Mesenchymal stem cell (in vitro differentiated cells and primary cell): ENCODE measurements at regions not wholly inside any gene's neighbourhood (a gene's known extent, or its start where the extent isn't known, plus 50 kb on each side); places are given as distances from the start of the nearest gene placed in this dataset.

Source experiments
- DNase-seq: peaks from one replicate; pipeline ENCODE4 v3.0.0-alpha.2; 2013
- H2AFZ ChIP-seq: one replicate; pipeline ENCODE4 v1.6.1; 2013; ENCODE audit warnings: low read depth, mild to moderate bottlenecking, control low read depth, inconsistent platforms, low read length, moderate library complexity
- H2AK5ac ChIP-seq: 2 replicates; pipeline ENCODE4 v1.6.1; 2013; ENCODE audit warnings: low read length, moderate library complexity, mild to moderate bottlenecking, inconsistent platforms; ENCODE audit not compliant: severe bottlenecking
- H2BK120ac ChIP-seq: one replicate; pipeline ENCODE4 v1.6.1; 2013; ENCODE audit warnings: low read depth, mild to moderate bottlenecking, inconsistent platforms, low read length, moderate library complexity
- H2BK12ac ChIP-seq, 2 experiments: one replicate each; pipeline ENCODE4 v1.6.1; 2013; ENCODE audit warnings: inconsistent platforms in 2 of 2, low read length in 2 of 2, mild to moderate bottlenecking in 2 of 2, moderate library complexity in 2 of 2, control low read depth in 1 of 2
- H2BK15ac ChIP-seq: one replicate; pipeline ENCODE4 v1.6.1; 2013; ENCODE audit warnings: mild to moderate bottlenecking, low read depth, inconsistent platforms; ENCODE audit not compliant: poor library complexity, severe bottlenecking
- H2BK5ac ChIP-seq: 2 replicates; pipeline ENCODE4 v1.6.1; 2013; ENCODE audit warnings: low read depth, mild to moderate bottlenecking, low read length, control low read depth, inconsistent platforms; ENCODE audit not compliant: poor library complexity, severe bottlenecking
- H3K14ac ChIP-seq, 2 experiments: one replicate each; pipeline ENCODE4 v1.6.1; 2013; ENCODE audit warnings: inconsistent platforms in 2 of 2, low read length in 2 of 2, control low read depth in 1 of 2, mild to moderate bottlenecking in 1 of 2, moderate library complexity in 1 of 2
- H3K18ac ChIP-seq, 2 experiments: one replicate each; pipeline ENCODE4 v1.6.1; 2013; ENCODE audit warnings: inconsistent platforms in 2 of 2, low read length in 2 of 2, control low read depth in 1 of 2, low read depth in 1 of 2, mild to moderate bottlenecking in 1 of 2
- H3K23ac ChIP-seq, 2 experiments: one replicate each; pipeline ENCODE4 v1.6.1; 2013; ENCODE audit warnings: inconsistent platforms in 2 of 2, low read length in 2 of 2, mild to moderate bottlenecking in 2 of 2, moderate library complexity in 2 of 2, control low read depth in 1 of 2
- H3K27ac ChIP-seq: 2 replicates; pipeline ENCODE4 v1.5.1; 2013; ENCODE audit warnings: mild to moderate bottlenecking, moderate library complexity, low read length, control low read depth, inconsistent platforms; ENCODE audit not compliant: poor library complexity, severe bottlenecking
- H3K27me3 ChIP-seq, 2 experiments: 2 replicates each; pipeline versions ENCODE4 v1.6.1 to v1.7.0; 2013; ENCODE audit warnings: low read length in 2 of 2, mild to moderate bottlenecking in 2 of 2, moderate library complexity in 2 of 2, control low read depth in 1 of 2, inconsistent platforms in 1 of 2; ENCODE audit not compliant: control insufficient read depth in 1 of 2, insufficient read depth in 1 of 2
- H3K36me3 ChIP-seq, 2 experiments: 2 replicates each; pipeline versions ENCODE4 v1.6.1 to v1.7.0; 2013; ENCODE audit warnings: low read length in 2 of 2, control low read depth in 1 of 2, inconsistent platforms in 1 of 2, low read depth in 1 of 2, mild to moderate bottlenecking in 1 of 2; ENCODE audit not compliant: insufficient read depth in 2 of 2, control insufficient read depth in 1 of 2
- H3K4ac ChIP-seq, 2 experiments: one replicate each; pipeline ENCODE4 v1.6.1; 2013; ENCODE audit warnings: inconsistent platforms in 2 of 2, low read length in 2 of 2, mild to moderate bottlenecking in 2 of 2, moderate library complexity in 2 of 2, control low read depth in 1 of 2, low read depth in 1 of 2
- H3K4me1 ChIP-seq: 2 replicates; pipeline ENCODE4 v1.6.1; 2013; ENCODE audit warnings: low read depth, low read length, control low read depth; ENCODE audit not compliant: control insufficient read depth, insufficient read depth
- H3K4me2 ChIP-seq: 2 replicates; pipeline ENCODE4 v1.6.1; 2013; ENCODE audit warnings: low read length, mild to moderate bottlenecking, inconsistent platforms; ENCODE audit not compliant: poor library complexity, severe bottlenecking
- H3K4me3 ChIP-seq, 2 experiments: 2 replicates each; pipeline versions ENCODE4 v1.5.1 to v1.7.0; 2013; ENCODE audit warnings: low read length in 2 of 2, mild to moderate bottlenecking in 2 of 2, control low read depth in 1 of 2, low read depth in 1 of 2; ENCODE audit not compliant: insufficient read depth in 1 of 2
- H3K79me1 ChIP-seq: replicated peaks from 2 replicates; pipeline ENCODE4 v1.6.1; 2013; ENCODE audit warnings: mild to moderate bottlenecking, control low read depth, low read length, inconsistent platforms; ENCODE audit not compliant: poor library complexity, severe bottlenecking
- H3K9ac ChIP-seq: 2 replicates; pipeline ENCODE4 v1.7.0; 2013; ENCODE audit warnings: mild to moderate bottlenecking, low read length, moderate library complexity
- H3K9me3 ChIP-seq: 2 replicates; pipeline ENCODE4 v1.7.0; 2013; ENCODE audit warnings: mild to moderate bottlenecking, low read length; ENCODE audit not compliant: control insufficient read depth
- H4K8ac ChIP-seq: one replicate; pipeline ENCODE4 v1.6.1; 2013; ENCODE audit warnings: inconsistent platforms, mild to moderate bottlenecking, low read length, moderate library complexity
- H4K91ac ChIP-seq: one replicate; pipeline ENCODE4 v1.6.1; 2013; ENCODE audit warnings: mild to moderate bottlenecking, low read length, inconsistent platforms
- WGBS: methylation state at CpG from one replicate; pipeline ENCODE4 v1.1.7; 2013; ENCODE audit warnings: mixed read lengths; 5-methylcytosine and 5-hydroxymethylcytosine counted together

DNA sequence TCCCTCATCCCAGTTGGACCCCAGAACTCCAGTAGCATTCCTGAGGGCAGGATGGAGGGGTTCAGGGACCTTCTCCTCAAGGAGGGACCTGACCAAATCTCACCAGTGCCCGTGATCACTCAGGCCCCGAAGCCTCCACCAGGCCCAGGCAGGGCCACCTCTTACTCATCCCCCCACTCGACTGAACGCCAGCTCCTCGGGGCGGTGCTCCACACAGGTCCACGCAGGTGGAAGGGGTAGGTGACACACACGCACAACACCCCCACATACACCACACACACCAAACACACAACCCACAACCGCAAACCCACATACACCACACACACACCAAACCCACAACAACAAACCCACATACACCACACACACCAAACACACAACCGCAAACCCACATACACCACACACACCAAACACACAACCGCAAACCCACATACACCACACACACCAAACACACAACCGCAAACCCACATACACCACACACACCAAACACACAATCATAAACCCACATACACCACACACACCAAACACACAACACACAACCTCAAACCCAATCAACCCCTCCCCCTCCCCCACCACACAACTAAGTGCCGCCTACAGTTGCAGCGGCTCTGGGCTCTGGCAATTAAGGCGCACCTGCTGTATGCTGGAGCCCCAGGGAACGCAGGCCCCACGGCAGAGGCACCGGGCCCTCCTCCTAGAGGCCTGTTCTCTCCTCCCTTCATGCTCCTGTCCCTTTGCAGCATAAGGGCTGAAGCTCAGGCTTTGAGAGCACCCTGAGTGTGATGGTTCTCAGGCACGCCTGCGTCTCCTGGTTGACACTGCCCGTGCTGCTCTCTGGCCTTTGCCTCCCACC is 1318.1 kb downstream of the TBC1D22A start:
- no peak overlapping the region for H3K23ac ChIP-seq
- no peak overlapping the region for H4K91ac ChIP-seq
- H3K4ac ChIP-seq: no peak overlapping the region
- H3K79me1 ChIP-seq: no peaks in the 10 kb centered on the region
- H3K9ac ChIP-seq: no peak overlapping the region
- no peak overlapping the region for H4K8ac ChIP-seq
- 91% methylated on average over 21 of the region's 21 CpGs for WGBS
- peaks cover 0 to 23% of the 10 kb centered on the region in 2 experiments for H3K27me3 ChIP-seq
- H3K14ac ChIP-seq: no peak overlapping the region
- no peaks in the 10 kb centered on the region for H3K9me3 ChIP-seq
- H2BK12ac ChIP-seq: no peak overlapping the region
- H2AK5ac ChIP-seq: no peak overlapping the region
- no peaks in the 10 kb centered on the region for H3K36me3 ChIP-seq
- H2BK5ac ChIP-seq: no peak overlapping the region
- no peak overlapping the region for H2BK15ac ChIP-seq
- no peak overlapping the region for H3K27ac ChIP-seq
- no peak overlapping the region for H2BK120ac ChIP-seq
- H2AFZ ChIP-seq: no peak overlapping the region
- H3K4me2 ChIP-seq: no peak overlapping the region
- H3K4me3 ChIP-seq: no peak overlapping the region
- no peak for DNase-seq
- H3K4me1 ChIP-seq: no peaks in the 10 kb centered on the region
- no peak overlapping the region for H3K18ac ChIP-seq

DNA sequence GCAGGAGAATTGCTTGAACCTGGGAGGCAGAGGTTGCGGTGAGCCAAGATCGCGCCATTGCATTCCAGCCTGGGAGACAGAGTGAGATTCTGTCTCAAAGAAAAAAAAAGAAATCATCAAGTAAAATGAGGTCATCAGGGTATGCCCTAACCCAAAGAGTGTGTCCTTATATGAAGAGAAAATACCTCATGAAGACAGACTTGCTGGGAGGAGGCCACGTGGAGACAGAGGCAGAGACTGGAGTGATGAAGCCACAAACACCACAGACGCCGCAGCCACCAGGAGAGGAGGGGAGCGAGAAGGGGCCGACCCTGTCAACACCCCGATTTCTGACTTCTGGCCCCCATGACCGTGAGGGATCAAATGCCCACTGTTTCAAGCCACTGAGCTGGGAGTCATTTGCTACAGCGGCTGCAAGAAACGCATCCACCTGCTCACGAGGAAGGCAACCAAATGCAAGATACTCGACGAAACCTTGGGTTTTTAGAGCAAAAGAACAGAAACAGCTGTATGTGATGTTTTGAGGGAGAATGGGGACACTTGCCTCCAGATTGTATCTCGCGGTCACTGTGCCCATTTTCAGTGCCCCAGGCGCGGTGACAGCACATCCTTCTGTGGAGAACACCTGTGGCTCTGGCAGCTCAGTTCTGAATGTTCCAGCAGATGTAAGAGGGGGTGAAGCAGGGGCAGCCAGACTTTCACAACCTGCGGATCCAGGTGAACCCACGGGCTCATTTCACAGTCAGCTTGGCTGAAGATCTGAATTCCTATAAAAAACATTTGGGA is 1317.2 kb downstream of the TBC1D22A start:
- Histone ChIP-seq H3K23ac (no peak overlapping the region), H3K4me3 (no peak overlapping the region), H3K27me3 (peaks cover 0 to 20% of the 10 kb centered on the region in 2 experiments), H2BK12ac (no peak overlapping the region), H2AFZ (no peak overlapping the region), H2BK15ac (no peak overlapping the region), H2AK5ac (no peak overlapping the region), H4K8ac (no peak overlapping the region), H2BK120ac (no peak overlapping the region), H3K4me1 (no peaks in the 10 kb centered on the region), H3K79me1 (no peaks in the 10 kb centered on the region), H2BK5ac (no peak overlapping the region), H3K4ac (no peak overlapping the region), H3K9me3 (no peaks in the 10 kb centered on the region), H3K27ac (no peak overlapping the region), H3K4me2 (no peak overlapping the region), H3K18ac (no peak overlapping the region), H3K14ac (no peak overlapping the region), H3K36me3 (no peaks in the 10 kb centered on the region), H4K91ac (no peak overlapping the region), H3K9ac (no peak overlapping the region)
- no peak for DNase-seq
- WGBS: 87% methylated on average over 19 of the region's 21 CpGs

DNA sequence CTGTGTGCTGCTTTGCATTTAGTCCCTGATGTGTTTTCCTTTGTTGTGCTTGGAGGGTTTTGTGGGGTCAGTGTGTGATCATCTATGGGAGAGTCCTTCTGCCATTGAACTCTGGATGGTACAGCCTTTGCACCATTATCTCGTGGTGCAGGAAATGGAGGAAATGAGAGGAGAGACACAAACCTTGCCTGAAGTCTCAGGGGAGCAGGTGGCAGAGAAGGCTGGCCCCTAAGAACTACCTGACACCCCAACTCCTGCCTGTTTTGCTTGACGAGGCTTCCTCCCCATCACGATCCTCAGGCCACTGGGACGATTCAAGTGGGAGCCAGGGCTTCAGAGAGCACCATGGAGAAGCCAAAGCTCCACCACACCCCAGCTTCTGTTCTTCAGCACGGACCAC is 1316.4 kb downstream of the TBC1D22A start:
- H3K9me3 ChIP-seq: no peaks in the 10 kb centered on the region
- H3K4me1 ChIP-seq: no peaks in the 10 kb centered on the region
- H3K4ac ChIP-seq: no peak overlapping the region
- H3K27me3 ChIP-seq: peaks cover 0 to 13% of the 10 kb centered on the region in 2 experiments
- no peak overlapping the region for H2BK15ac ChIP-seq
- no peak overlapping the region for H2BK120ac ChIP-seq
- H2BK5ac ChIP-seq: no peak overlapping the region
- H3K23ac ChIP-seq: no peak overlapping the region
- no peaks in the 10 kb centered on the region for H3K36me3 ChIP-seq
- H3K27ac ChIP-seq: no peak overlapping the region
- DNase-seq: no peak
- H4K8ac ChIP-seq: no peak overlapping the region
- H3K4me2 ChIP-seq: no peak overlapping the region
- H3K9ac ChIP-seq: no peak overlapping the region
- H2BK12ac ChIP-seq: no peak overlapping the region
- H3K4me3 ChIP-seq: no peak overlapping the region
- H2AK5ac ChIP-seq: no peak overlapping the region
- no peak overlapping the region for H4K91ac ChIP-seq
- H3K79me1 ChIP-seq: no peaks in the 10 kb centered on the region
- no peak overlapping the region for H3K18ac ChIP-seq
- 54% methylated on average over 5 of the region's 5 CpGs for WGBS
- no peak overlapping the region for H2AFZ ChIP-seq
- H3K14ac ChIP-seq: no peak overlapping the region

DNA sequence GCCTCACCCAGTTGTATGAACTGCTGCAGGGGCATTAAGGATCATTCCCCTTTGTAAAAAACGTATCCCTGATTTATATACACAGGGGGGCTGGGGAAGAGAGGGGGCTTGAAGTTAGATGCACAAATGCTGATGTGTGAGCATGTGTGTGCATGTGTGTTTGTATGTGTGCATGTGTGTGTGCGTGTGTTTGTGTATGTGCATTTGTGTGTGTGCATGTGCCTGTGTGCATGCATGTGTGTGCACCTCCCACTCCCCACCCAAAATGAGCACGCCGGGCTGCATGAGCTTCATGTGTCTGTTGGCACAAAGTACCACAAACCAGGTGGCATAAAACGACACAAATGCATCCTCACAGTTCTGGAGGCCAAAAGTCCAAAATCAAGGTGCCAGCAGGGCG is 1315.2 kb downstream of the TBC1D22A start:
- Histone ChIP-seq H3K14ac (no peak overlapping the region), H2AFZ (no peak overlapping the region), H4K8ac (no peak overlapping the region), H3K9me3 (no peaks in the 10 kb centered on the region), H3K4ac (no peak overlapping the region), H3K27me3 (peaks cover 0 to 16% of the 10 kb centered on the region in 2 experiments), H3K4me3 (no peak overlapping the region), H3K9ac (no peak overlapping the region), H2BK120ac (no peak overlapping the region), H3K4me1 (no peaks in the 10 kb centered on the region), H3K18ac (no peak overlapping the region), H2BK15ac (no peak overlapping the region), H2BK5ac (no peak overlapping the region), H2AK5ac (no peak overlapping the region), H2BK12ac (no peak overlapping the region), H3K4me2 (no peak overlapping the region), H4K91ac (no peak overlapping the region), H3K79me1 (no peaks in the 10 kb centered on the region), H3K36me3 (no peaks in the 10 kb centered on the region), H3K23ac (no peak overlapping the region), H3K27ac (no peak overlapping the region)
- 67% methylated on average over 5 of the region's 6 CpGs for WGBS
- no peak for DNase-seq
